AG04449 (cell line): ENCODE measurements at regions not wholly inside any gene's neighbourhood (a gene's known extent, or its start where the extent isn't known, plus 50 kb on each side); places are given as distances from the start of the nearest gene placed in this dataset.

Experiments used
- CTCF ChIA-PET: fragments of 350-600 bp; formaldehyde crosslinking; extraction: SDS; loops from one replicate; lab custom pipeline; 2021; ENCODE audit warnings: antibody characterized with exemption; lab: Yijun Ruan, JAX
- POLR2A ChIA-PET: fragments of 400-600, 350-600 bp; formaldehyde crosslinking; extraction: SDS; loops from one replicate; lab custom pipeline; 2020; ENCODE audit warnings: antibody characterized with exemption, inconsistent platforms; lab: Yijun Ruan, JAX
- DNase-seq: peaks from one replicate; pipeline ENCODE4 v3.0.0-alpha.2; 2010; ENCODE audit warnings: low read depth, low spot score
- H3K4me3 ChIP-seq: 2 replicates; pipeline ENCODE4 v1.5.1; 2011; ENCODE audit warnings: low read depth, mild to moderate bottlenecking, control low read depth, low read length
- TF ChIP-seq, protein P1 (sequence below): IDR thresholded peaks from one replicate; pipeline ENCODE4 v1.5.1; 2011; ENCODE audit warnings: mild to moderate bottlenecking, moderate library complexity, low read length, control low read depth, inconsistent platforms; ENCODE audit not compliant: insufficient read depth; ENCODE audit errors: missing control alignments

DNA sequence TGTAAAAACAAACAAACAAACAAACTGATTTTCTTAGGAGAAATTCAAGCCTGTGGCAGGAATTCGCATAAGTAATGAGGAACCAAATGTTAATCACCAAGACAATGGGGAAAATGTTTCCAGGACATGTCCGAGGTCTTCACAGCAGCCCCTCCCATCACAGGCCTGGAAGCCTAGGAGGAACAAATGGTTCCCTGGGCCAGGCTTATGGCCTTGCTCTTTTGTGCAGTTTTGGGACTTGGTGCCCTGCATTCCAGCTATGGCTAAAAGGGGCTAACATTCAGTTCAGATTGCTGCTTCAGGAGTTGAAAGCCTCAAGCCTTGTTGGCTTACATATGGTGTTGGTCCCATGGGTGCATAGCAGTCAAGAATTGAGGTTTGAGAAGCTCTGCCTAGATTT is 1372.7 kb upstream of the CITED2 start:
- H3K4me3 ChIP-seq = no peak overlapping the region
- CTCF ChIA-PET = no interaction called here
- TF ChIP-seq, protein P1, sequence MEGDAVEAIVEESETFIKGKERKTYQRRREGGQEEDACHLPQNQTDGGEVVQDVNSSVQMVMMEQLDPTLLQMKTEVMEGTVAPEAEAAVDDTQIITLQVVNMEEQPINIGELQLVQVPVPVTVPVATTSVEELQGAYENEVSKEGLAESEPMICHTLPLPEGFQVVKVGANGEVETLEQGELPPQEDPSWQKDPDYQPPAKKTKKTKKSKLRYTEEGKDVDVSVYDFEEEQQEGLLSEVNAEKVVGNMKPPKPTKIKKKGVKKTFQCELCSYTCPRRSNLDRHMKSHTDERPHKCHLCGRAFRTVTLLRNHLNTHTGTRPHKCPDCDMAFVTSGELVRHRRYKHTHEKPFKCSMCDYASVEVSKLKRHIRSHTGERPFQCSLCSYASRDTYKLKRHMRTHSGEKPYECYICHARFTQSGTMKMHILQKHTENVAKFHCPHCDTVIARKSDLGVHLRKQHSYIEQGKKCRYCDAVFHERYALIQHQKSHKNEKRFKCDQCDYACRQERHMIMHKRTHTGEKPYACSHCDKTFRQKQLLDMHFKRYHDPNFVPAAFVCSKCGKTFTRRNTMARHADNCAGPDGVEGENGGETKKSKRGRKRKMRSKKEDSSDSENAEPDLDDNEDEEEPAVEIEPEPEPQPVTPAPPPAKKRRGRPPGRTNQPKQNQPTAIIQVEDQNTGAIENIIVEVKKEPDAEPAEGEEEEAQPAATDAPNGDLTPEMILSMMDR = no peak
- no peak for DNase-seq
- POLR2A ChIA-PET = no interaction called here

DNA sequence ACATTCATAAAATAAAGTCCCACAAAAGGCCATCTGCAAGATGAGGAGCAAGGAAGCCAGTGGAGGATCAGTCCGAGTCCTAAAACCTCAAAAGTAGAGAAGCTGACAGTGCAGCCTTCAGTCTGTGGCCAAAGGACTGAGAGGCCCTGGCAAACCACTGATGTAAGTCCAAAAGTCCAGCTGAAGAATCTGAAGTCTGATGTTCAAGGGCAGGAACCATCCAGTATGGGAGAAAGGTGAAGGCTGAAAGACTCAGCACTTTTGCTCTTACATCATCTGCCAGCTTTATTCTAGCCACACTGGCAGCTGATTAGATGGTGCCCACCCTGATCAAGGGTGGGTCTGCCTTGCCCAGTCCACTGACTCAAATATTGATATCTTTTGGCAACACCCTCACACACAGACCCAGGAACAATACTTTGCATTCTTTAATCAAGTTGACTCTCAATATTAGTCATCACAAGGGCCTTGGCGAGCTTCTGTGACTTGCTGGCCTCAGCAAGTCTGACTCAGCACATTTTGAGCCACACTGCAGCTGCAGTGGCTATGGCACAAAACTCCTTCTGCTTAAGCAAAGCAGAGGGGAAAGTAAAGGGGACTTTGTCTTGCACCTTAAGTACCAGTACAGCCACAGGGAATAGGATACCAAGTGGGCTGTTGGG is 1370.3 kb upstream of the CITED2 start:
- H3K4me3 ChIP-seq = no peak overlapping the region
- ChIA-PET POLR2A (no interaction called here), CTCF (no interaction called here)
- no peak for DNase-seq
- TF ChIP-seq, protein P1 = no peak

- DNase-seq = no peak
- TF ChIP-seq, protein P1 = no peak
- H3K4me3 ChIP-seq = no peak overlapping the region
- ChIA-PET CTCF (interaction anchor here (0.6 kb wide), 1 partner anchor 129 kb away, joined by 4 read pairs; no protein-coding TSS in a partner anchor), POLR2A (no interaction called here)
These were observed 1361.8 kb upstream of the CITED2 start for GRCh38 chr6:140736231-140736630.

DNA sequence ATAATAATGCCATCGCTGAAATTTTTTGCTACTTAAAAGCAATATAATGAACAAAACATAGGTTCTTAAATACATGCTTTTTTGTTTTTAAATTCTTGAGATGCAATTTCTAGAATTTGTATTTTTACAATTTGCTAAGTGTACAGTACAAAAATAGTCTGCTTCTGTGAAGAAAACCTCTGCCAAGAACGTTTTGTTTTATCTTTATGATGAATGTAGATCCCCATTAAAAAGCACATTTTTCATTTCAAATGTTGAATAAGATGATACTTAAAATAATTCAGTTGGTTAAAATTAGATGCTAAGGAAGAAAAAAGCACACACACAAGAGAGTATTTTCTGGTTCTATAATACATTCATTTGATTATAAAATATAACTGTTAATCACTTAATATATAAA is 1358.5 kb upstream of the CITED2 start:
- POLR2A ChIA-PET = no interaction called here
- CTCF ChIA-PET = no interaction called here
- H3K4me3 ChIP-seq = no peak overlapping the region
- TF ChIP-seq, protein P1 = no peak
- DNase-seq = no peak

- CTCF ChIA-PET = no interaction called here
- no peak overlapping the region for H3K4me3 ChIP-seq
- POLR2A ChIA-PET = interaction anchor here (0.6 kb wide), 1 partner anchor 27 kb away, joined by 4 read pairs; no protein-coding TSS in a partner anchor
- no peak for DNase-seq
- TF ChIP-seq, protein P1 = no peak
These were observed 1357.7 kb upstream of the CITED2 start for GRCh38 chr6:140732155-140732554.

GRCh38 chr6:140731741-140732140 is 1357.3 kb upstream of the CITED2 start:
- ChIA-PET CTCF (no interaction called here), POLR2A (interaction anchor here (0.6 kb wide), 1 partner anchor 27 kb away, joined by 4 read pairs; no protein-coding TSS in a partner anchor)
- no peak overlapping the region for H3K4me3 ChIP-seq
- TF ChIP-seq, protein P1 = no peak
- no peak for DNase-seq
